A549 (cell line): ENCODE measurements at regions not wholly inside any gene's neighbourhood (a gene's known extent, or its start where the extent isn't known, plus 50 kb on each side); places are given as distances from the start of the nearest gene placed in this dataset.

Source experiments
- ATAC-seq, 2 experiments: fragments of 200-7000 bp in 1 of 2; fragments of >200 bp in 1 of 2; cut with Nextera tagmentation in 1 of 2; cut with Tn5 transposase in 1 of 2; 3 replicates each; pipeline versions ENCODE4 v1.8.0 to v1.9.1; 2018 to 2020; ENCODE audit warnings: mild to moderate bottlenecking in 1 of 2, moderate library complexity in 1 of 2
- CTCF ChIA-PET: fragments of 300-600 bp; sonication (Branson Sonifier 250); formaldehyde crosslinking; extraction: SDS; loops from one replicate; lab custom pipeline; 2021; ENCODE audit warnings: antibody characterized with exemption, inconsistent platforms; lab: Yijun Ruan, JAX
- POLR2A ChIA-PET: fragments of 350-600 bp; formaldehyde crosslinking; extraction: SDS; loops from one replicate; lab custom pipeline; 2021; ENCODE audit warnings: antibody characterized with exemption, inconsistent platforms; lab: Yijun Ruan, JAX
- DNase-seq, 2 experiments: peaks; one replicate each; pipeline versions ENCODE4 v3.0.0 to v3.0.0-alpha.2; 2011 to 2016; ENCODE audit warnings: low read depth in 1 of 2, low spot score in 1 of 2
- FAIRE-seq: peaks from 2 replicates; lab custom pipeline; 2011; peaks lifted over from hg19 to GRCh38; lab: Jason Lieb, UNC
- H3K27ac ChIP-seq, 2 experiments: fragments of >200 bp; sonication (Bioruptor Twin); formaldehyde crosslinking; 3 replicates each; pipeline ENCODE4 v1.5.1; 2016 to 2017
- H3K4me1 ChIP-seq: fragments of >200 bp; sonication (Bioruptor Twin); formaldehyde crosslinking; 3 replicates; pipeline ENCODE4 v1.6.1; 2016
- H3K4me2 ChIP-seq: fragments of >200 bp; sonication (Bioruptor Twin); formaldehyde crosslinking; 3 replicates; pipeline ENCODE4 v1.6.1; 2016
- H3K4me3 ChIP-seq: fragments of >200 bp; sonication (Bioruptor Twin); formaldehyde crosslinking; 3 replicates; pipeline ENCODE4 v1.5.1; 2016
- H3K9me3 ChIP-seq: fragments of >200 bp; sonication (Bioruptor Twin); formaldehyde crosslinking; 3 replicates; pipeline ENCODE4 v1.6.1; 2016
- BHLHE40 ChIP-seq: IDR thresholded peaks from 2 replicates; pipeline ENCODE4 v1.6.1; 2012; ENCODE audit warnings: low read depth, low read length, inconsistent platforms
- CBX8 ChIP-seq: fragments of 200-600 bp; sonication (generic); IDR thresholded peaks from 2 replicates; pipeline ENCODE4 v1.6.1; 2016
- CHD2 ChIP-seq: fragments of 150-350 bp; IDR thresholded peaks from 2 replicates; pipeline ENCODE4 v1.6.1; 2014; ENCODE audit warnings: low read length; ENCODE audit not compliant: partially characterized antibody
- FOSB ChIP-seq: fragments of 250-450 bp; sonication (Bioruptor Pico); IDR thresholded peaks from 2 replicates; pipeline ENCODE4 v1.5.0; 2020; ENCODE audit warnings: mild to moderate bottlenecking, moderate library complexity
- JUN ChIP-seq, 2 experiments: fragments of >200 bp; sonication (Bioruptor Twin); formaldehyde crosslinking; IDR thresholded peaks; 2 replicates in 1 of 2; 3 replicates in 1 of 2; pipeline ENCODE4 v1.6.1; 2016 to 2017
- KDM5A ChIP-seq: fragments of 200-600 bp; sonication (generic); IDR thresholded peaks from 2 replicates; pipeline ENCODE4 v1.6.1; 2016; ENCODE audit warnings: antibody characterized with exemption, mild to moderate bottlenecking
- NPAS2 ChIP-seq: fragments of 250-450 bp; sonication (Bioruptor Pico); IDR thresholded peaks from 2 replicates; pipeline ENCODE4 v1.8.0; 2022; ENCODE audit warnings: mild to moderate bottlenecking, moderate library complexity, borderline replicate concordance
- PHF8 ChIP-seq: fragments of 200-600 bp; sonication (generic); IDR thresholded peaks from 2 replicates; pipeline ENCODE4 v1.6.1; 2016; ENCODE audit warnings: low read depth, mild to moderate bottlenecking, antibody characterized with exemption, moderate library complexity, borderline replicate concordance
- RAD21 ChIP-seq, 2 experiments: fragments of >200 bp in 1 of 2; sonication (Bioruptor Twin) in 1 of 2; formaldehyde crosslinking in 1 of 2; IDR thresholded peaks in 1 of 2; conservative IDR thresholded peaks in 1 of 2; 2 replicates in 1 of 2; 3 replicates in 1 of 2; pipeline ENCODE4 v1.6.1; 2012 to 2018; ENCODE audit warnings: inconsistent platforms in 1 of 2
- RARB ChIP-seq: fragments of 250-450 bp; sonication (Bioruptor Pico); IDR thresholded peaks from 2 replicates; pipeline ENCODE4 v1.8.0; 2021; ENCODE audit warnings: mild to moderate bottlenecking, moderate library complexity
- TFCP2L1 ChIP-seq: fragments of 250-450 bp; sonication (Bioruptor Pico); IDR thresholded peaks from 2 replicates; pipeline ENCODE4 v1.5.0; 2021; ENCODE audit warnings: mild to moderate bottlenecking
- TP53 ChIP-seq: fragments of 250-450 bp; sonication (Bioruptor Pico); IDR thresholded peaks from 2 replicates; pipeline ENCODE4 v1.5.0; 2021; ENCODE audit warnings: mild to moderate bottlenecking, moderate library complexity
- ZFP36 ChIP-seq: fragments of 450-650 bp; IDR thresholded peaks from 2 replicates; pipeline ENCODE4 v1.6.1; 2014; ENCODE audit warnings: borderline replicate concordance; ENCODE audit not compliant: partially characterized antibody
- ZSCAN20 ChIP-seq: fragments of 250-450 bp; sonication (Bioruptor Pico); IDR thresholded peaks from 2 replicates; pipeline ENCODE4 v1.8.0; 2022; ENCODE audit warnings: mild to moderate bottlenecking, moderate library complexity
- WGBS: methylation state at CpG from one replicate; pipeline ENCODE4 v1.1.6; 2017; ENCODE audit errors: missing lambda C conversion rate; 5-methylcytosine and 5-hydroxymethylcytosine counted together
- TF ChIP-seq, protein P1 (sequence below): fragments of 200-600 bp; sonication (generic); IDR thresholded peaks from 2 replicates; pipeline ENCODE4 v1.6.1; 2016; ENCODE audit warnings: antibody characterized with exemption, mild to moderate bottlenecking, moderate library complexity
- TF ChIP-seq, protein P2 (sequence below): fragments of 250-450 bp; sonication (Bioruptor Pico); IDR thresholded peaks from 2 replicates; pipeline ENCODE4 v1.5.0; 2021; ENCODE audit warnings: mild to moderate bottlenecking, moderate library complexity, borderline replicate concordance
- TF ChIP-seq, protein P3 (sequence below): fragments of 150-350 bp; IDR thresholded peaks from 2 replicates; pipeline ENCODE4 v1.6.1; 2014; ENCODE audit warnings: low read depth, mild to moderate bottlenecking, low read length
- TF ChIP-seq, protein P4 (sequence below): fragments of 450-650 bp; IDR thresholded peaks from 2 replicates; pipeline ENCODE4 v1.6.1; 2014; ENCODE audit warnings: antibody characterized with exemption
- TF ChIP-seq, protein P5 (sequence below): fragments of 250-450 bp; sonication (Bioruptor Pico); IDR thresholded peaks from 2 replicates; pipeline ENCODE4 v1.5.0; 2020; ENCODE audit warnings: low read depth, mild to moderate bottlenecking, moderate library complexity

DNA sequence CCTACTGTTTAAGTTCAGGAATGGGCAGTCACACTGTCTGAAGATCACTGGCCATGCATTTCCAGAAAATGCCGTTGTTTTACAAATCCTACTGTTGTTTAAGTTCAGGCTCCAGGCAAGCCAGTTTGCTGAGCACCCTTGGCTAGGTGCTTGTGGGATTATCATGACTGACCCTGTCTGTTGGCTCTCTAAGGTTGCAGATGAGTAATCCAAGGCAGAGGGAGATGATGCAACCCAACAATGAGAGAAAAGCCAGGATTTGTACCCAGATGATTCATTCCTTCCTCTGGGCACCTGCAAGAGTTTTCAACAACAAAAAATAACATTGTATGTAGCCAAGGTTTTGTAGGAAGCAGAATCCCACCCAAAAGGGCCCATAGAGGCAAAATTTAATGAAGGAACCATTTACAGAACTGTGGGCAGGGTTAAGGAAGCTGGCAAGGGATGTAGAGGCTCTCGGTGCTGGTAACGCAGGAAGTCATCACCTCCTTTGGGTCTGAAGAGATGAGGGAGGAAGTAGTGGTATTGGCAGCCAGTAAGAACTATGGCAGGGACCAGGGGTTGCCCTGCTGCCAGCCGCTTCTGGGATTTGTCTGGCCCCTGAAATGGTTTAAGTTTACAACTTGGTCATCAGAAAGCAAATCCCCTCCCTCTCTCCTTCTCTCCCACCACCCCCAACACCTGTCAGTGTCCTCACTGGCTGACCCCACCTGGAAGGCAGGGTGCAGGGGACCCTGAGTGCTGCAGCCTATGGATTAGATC is 54.8 kb downstream of the MSX1 start (continued):
- TF ChIP-seq, protein P1, sequence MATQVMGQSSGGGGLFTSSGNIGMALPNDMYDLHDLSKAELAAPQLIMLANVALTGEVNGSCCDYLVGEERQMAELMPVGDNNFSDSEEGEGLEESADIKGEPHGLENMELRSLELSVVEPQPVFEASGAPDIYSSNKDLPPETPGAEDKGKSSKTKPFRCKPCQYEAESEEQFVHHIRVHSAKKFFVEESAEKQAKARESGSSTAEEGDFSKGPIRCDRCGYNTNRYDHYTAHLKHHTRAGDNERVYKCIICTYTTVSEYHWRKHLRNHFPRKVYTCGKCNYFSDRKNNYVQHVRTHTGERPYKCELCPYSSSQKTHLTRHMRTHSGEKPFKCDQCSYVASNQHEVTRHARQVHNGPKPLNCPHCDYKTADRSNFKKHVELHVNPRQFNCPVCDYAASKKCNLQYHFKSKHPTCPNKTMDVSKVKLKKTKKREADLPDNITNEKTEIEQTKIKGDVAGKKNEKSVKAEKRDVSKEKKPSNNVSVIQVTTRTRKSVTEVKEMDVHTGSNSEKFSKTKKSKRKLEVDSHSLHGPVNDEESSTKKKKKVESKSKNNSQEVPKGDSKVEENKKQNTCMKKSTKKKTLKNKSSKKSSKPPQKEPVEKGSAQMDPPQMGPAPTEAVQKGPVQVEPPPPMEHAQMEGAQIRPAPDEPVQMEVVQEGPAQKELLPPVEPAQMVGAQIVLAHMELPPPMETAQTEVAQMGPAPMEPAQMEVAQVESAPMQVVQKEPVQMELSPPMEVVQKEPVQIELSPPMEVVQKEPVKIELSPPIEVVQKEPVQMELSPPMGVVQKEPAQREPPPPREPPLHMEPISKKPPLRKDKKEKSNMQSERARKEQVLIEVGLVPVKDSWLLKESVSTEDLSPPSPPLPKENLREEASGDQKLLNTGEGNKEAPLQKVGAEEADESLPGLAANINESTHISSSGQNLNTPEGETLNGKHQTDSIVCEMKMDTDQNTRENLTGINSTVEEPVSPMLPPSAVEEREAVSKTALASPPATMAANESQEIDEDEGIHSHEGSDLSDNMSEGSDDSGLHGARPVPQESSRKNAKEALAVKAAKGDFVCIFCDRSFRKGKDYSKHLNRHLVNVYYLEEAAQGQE, result no peak
- TF ChIP-seq RARB (CRISPR knock-in tag) (no peak), PHF8 (no peak)
- TF ChIP-seq, protein P2, sequence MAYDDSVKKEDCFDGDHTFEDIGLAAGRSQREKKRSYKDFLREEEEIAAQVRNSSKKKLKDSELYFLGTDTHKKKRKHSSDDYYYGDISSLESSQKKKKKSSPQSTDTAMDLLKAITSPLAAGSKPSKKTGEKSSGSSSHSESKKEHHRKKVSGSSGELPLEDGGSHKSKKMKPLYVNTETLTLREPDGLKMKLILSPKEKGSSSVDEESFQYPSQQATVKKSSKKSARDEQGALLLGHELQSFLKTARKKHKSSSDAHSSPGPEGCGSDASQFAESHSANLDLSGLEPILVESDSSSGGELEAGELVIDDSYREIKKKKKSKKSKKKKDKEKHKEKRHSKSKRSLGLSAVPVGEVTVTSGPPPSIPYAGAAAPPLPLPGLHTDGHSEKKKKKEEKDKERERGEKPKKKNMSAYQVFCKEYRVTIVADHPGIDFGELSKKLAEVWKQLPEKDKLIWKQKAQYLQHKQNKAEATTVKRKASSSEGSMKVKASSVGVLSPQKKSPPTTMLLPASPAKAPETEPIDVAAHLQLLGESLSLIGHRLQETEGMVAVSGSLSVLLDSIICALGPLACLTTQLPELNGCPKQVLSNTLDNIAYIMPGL (CRISPR knock-in tag), result no peak

DNA sequence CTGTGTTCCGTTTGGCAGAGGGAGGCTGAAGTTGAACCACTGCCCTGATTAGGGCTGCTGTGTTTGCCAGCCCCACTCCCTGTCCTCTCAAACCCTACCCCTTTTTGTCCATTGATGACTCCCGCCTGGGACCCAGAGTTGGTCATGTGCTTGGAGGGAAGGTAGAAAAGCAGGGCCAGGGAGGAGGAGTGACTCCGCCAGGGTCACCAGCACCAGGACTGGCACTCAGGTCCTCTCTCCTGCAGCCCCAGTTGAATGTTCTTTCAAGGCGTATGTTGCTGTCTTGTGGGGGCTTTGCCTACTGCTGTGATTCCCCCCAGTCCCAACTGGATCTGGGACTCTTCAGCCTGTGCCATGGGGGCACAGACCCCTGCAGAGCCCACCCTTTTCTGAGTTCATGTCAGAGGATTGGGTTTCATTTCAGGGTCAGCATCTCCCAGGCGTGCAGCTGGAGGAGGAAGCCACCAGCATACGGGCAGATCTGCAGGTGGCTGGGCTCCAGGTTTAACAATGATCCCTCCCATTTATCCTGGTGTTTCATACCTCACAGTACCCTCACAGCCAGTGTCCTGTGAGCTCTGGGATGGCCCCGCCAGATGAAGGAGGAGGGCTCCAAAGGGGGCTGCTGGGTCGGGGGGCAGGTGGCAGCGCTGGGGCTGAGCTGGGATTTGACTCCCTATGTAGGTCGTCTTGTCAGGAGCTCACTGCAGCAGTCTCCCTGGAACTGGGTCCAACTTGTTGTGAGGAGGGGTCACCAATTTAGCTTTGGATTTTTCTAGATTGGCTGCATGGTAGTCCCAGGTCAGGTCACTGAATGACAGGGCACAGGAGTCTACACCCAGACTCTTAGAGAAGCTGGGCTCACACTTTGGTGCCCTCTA is 55.7 kb downstream of the MSX1 start:
- no peak for ATAC-seq
- DNase-seq, result no peak
- TF ChIP-seq ZSCAN20 (CRISPR knock-in tag) (no peak), RAD21 (conservative IDR thresholded peaks at IDR 0.05 in 1 of 2, IDR thresholded peaks at IDR 0.05 in 1 of 2) (no peak)
- H3K4me2 ChIP-seq, result no peak overlapping the region
- ChIA-PET POLR2A (no interaction called here), CTCF (interaction anchor here (1.2 kb wide), 1 partner anchor 13 kb away, joined by 4 read pairs; no protein-coding TSS in a partner anchor)
- 16% methylated on average over 5 of the region's 10 CpGs for WGBS
- H3K4me1 ChIP-seq, result no peaks in the 10 kb centered on the region
- H3K4me3 ChIP-seq, result no peak overlapping the region
- no peak overlapping the region for H3K27ac ChIP-seq
- no peak for FAIRE-seq
- H3K9me3 ChIP-seq, result no peaks in the 10 kb centered on the region

DNA sequence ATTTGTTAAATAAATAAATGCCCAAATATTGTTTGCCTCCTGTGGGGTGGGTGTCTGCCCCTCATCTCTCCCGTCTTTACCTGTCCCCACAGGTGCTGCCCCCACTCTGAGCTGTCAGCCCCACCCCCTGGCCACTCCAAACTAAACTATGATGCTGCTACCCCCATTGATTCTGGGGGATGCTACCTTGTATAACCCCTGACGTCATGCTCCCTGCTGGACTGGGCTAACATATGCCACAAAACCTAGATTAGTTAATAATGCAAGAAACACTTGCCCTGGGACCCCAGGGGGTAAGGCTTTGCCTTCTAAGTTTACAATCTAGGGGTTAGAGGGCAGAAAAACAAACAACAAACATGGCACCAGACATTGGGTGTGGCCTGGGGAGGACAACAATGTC is 58.6 kb downstream of the MSX1 start:
- H3K4me2 ChIP-seq, result no peak overlapping the region
- ATAC-seq, result no peak
- CTCF ChIA-PET, result no interaction called here
- no peak overlapping the region for H3K27ac ChIP-seq
- 7% methylated on average over 2 of the region's 2 CpGs for WGBS
- POLR2A ChIA-PET, result no interaction called here
- no peak for DNase-seq
- H3K9me3 ChIP-seq, result no peaks in the 10 kb centered on the region
- no peak overlapping the region for H3K4me3 ChIP-seq
- no peaks in the 10 kb centered on the region for H3K4me1 ChIP-seq
- no peak for FAIRE-seq
- TF ChIP-seq CBX8, result no peak
- no peak for TF ChIP-seq JUN (IDR thresholded peaks at IDR 0.05)
- TF ChIP-seq ZFP36, result no peak
- no peak for TF ChIP-seq TFCP2L1
- TF ChIP-seq, protein P3, sequence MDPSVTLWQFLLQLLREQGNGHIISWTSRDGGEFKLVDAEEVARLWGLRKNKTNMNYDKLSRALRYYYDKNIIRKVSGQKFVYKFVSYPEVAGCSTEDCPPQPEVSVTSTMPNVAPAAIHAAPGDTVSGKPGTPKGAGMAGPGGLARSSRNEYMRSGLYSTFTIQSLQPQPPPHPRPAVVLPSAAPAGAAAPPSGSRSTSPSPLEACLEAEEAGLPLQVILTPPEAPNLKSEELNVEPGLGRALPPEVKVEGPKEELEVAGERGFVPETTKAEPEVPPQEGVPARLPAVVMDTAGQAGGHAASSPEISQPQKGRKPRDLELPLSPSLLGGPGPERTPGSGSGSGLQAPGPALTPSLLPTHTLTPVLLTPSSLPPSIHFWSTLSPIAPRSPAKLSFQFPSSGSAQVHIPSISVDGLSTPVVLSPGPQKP, result no peak
- TF ChIP-seq, protein P4, sequence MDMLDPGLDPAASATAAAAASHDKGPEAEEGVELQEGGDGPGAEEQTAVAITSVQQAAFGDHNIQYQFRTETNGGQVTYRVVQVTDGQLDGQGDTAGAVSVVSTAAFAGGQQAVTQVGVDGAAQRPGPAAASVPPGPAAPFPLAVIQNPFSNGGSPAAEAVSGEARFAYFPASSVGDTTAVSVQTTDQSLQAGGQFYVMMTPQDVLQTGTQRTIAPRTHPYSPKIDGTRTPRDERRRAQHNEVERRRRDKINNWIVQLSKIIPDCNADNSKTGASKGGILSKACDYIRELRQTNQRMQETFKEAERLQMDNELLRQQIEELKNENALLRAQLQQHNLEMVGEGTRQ, result no peak
- no peak for TF ChIP-seq NPAS2 (CRISPR knock-in tag)
- no peak for TF ChIP-seq FOSB (CRISPR knock-in tag)
- TF ChIP-seq, protein P1, result no peak
- TF ChIP-seq, protein P5, sequence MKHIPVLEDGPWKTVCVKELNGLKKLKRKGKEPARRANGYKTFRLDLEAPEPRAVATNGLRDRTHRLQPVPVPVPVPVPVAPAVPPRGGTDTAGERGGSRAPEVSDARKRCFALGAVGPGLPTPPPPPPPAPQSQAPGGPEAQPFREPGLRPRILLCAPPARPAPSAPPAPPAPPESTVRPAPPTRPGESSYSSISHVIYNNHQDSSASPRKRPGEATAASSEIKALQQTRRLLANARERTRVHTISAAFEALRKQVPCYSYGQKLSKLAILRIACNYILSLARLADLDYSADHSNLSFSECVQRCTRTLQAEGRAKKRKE (CRISPR knock-in tag), result no peak
- no peak for TF ChIP-seq BHLHE40
- TF ChIP-seq TP53 (CRISPR knock-in tag), result no peak
- no peak for TF ChIP-seq KDM5A
- TF ChIP-seq CHD2, result no peak
